Activated T-helper 9 cell treated with anti-CD3 and anti-CD28 coated beads, Interleukin-2, amount 50 U/mL, for 16 hours (primary cell): ENCODE measurements at regions not wholly inside any gene's neighbourhood (a gene's known extent, or its start where the extent isn't known, plus 50 kb on each side); places are given as distances from the start of the nearest gene placed in this dataset.

ENCODE experiments used
- DNase-seq: peaks from one replicate; pipeline ENCODE4 v3.0.0-alpha.2; 2020; ENCODE audit warnings: low read depth

DNA sequence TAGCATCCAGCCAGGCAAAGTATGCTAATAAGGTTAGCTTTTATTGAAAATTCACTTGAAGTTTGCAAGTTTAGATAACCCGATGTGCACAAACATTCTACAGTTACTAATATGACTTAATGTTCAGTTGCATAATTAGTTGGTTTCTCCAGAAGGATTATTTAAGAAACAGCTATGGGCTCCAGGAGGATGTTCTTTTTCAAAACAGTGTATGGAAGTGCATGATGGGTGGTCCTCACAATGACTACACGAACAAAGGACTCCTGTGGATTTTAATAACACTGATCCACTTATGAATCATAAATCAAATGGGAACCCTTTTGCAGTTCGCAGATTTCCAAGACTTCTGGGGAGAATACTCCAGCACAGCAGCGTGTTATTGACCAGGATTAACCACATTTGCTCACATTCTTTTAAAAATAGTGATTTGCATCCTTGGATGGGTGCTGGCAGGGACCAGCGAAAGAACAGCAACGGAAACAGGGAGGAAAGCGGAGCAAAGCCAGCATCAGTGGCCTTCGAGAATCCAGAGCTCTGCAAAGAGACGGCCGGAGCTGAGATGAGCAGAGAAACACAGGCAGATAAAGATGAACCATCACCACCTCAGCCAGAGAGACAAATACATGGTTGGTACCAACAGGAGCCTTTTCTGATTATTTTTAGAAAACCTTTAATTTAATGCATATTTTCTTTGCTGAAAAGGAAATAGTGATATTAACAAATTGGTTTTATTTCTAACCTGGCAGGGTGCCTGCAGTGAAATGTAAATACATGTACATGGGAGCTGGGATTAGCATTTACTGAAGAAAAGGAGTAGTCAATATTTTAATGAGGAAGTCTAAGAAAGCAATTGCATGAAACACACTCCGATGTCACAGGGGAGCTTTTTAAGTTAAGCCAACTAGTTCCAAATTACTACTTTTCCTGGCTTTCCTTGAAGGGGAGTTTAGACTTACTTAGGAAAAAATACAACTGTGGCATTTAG lies 623.2 kb upstream of the ZFHX3 start:
- no peak for DNase-seq

DNA sequence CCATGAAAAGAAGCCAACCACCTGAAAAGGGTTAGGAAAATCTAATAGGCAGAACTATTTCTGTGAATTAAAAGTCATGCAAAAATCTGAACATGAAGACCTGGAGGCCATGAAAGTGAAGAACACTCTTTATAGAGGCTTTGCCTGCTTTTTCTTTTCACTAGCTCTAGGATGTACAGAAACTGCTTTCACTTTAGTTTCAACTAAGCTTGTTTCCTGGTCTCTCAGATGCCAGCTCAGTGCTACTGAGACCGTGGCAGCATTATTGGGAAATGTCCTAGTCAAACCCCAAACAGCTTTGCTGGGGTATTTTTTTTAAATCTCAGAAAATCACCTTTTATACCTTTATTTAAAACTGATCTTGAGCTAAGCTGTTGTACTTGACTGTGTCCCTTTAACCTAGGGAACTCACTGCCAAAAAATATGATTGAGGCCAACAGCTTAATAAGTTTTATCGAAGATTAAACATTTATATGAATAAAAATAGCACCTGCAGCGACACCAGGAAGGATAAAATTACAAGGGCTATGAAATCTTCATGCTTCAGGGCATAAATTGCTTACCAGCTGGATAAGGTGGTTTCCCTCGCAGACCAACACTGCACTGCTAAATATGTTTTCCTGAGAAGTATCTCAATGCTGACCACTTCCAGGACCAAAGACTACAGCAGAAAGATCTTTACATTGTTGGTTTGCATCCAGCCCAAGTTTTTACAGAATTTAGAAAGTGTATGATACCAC lies 621.8 kb upstream of the ZFHX3 start:
- DNase-seq: no peak

- no peak for DNase-seq
Measured at GRCh38 chr16:73663720-73664119, 615.8 kb upstream of the ZFHX3 start.

DNA sequence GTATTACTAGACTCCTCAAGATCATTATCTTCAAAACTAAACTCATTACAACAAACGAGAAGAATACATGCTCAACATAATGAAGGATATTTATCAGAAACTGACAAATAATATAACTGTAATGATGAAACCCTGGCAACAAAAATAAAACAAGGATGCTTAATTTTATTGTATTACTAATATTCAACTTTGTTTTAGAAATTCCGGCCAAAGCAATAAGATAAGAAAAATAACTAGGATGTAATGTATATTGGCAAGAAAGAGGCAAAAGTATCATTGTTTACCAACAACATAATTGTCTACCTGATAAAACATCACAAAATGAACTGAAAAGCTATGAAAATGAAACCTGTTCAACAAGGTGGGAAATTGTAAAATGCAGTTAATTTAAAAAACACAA lies 588.3 kb upstream of the ZFHX3 start:
- DNase-seq: no peak

DNA sequence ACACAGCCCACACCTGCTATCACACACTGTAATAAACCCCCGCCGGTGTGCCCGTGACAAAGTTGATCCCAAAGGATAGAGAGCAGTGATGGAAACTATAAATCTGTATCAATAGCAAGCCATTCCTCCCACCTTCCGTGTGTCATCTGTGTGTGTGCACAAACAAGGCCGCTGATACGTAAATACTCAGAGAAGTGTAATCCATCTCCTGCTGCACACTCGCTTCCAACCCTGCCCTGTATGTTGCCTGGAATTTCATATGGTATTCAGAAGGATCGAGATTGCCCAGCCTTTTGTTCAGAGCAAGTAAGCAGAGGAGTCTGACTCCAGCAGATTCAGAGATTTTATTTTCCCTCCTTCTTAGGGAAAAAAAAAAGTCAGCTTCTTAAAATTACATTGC lies 581.1 kb upstream of the ZFHX3 start:
- DNase-seq: no peak

DNA sequence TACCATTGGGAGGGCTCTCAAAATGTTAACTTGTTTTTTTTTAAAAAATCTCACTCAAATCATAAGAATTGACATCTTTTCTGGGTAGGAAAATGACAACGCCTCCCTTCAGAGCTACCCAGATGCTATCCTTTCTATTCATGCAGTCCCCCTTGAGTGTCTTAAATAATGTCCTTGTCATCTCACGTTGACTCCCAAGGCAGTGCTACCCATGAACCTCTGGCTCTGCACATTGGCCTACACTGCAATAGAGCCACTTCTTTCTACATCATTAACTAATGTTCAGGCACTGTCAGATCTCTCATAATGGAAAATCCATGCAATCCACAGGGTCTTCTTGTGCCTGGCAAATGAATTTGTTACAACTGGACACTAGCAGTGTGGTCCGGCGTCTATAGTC lies 569.8 kb upstream of the ZFHX3 start:
- DNase-seq: no peak

- no peak for DNase-seq
Measured at GRCh38 chr16:73616770-73617169, 568.8 kb upstream of the ZFHX3 start.

DNA sequence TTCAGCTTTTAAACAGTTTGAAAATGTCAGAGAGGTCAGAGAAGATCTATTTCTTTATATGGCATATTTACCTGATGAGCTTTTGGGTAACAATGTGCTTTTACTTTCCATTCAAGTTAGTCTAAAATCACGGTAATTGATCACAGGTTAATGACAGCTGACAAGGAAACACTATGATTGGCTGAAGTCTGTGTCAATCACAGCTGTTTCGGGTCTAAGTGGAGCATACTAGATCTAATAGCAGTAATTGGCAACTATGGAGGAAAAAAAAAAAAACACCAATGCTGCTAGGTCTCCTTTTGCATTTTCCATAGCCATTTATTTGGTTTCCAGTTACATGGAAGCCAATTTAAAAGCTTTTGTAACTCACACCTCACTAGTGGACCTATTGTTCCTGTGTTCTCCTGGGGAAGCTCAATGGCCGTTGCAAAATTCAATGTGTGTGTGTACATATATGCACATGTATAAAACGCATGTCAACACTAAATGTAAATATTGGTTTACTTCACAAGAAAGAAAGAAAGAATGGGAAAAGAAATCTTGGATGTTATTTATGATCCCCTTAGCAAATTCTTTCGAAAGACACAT lies 568.3 kb upstream of the ZFHX3 start:
- DNase-seq: no peak

DNA sequence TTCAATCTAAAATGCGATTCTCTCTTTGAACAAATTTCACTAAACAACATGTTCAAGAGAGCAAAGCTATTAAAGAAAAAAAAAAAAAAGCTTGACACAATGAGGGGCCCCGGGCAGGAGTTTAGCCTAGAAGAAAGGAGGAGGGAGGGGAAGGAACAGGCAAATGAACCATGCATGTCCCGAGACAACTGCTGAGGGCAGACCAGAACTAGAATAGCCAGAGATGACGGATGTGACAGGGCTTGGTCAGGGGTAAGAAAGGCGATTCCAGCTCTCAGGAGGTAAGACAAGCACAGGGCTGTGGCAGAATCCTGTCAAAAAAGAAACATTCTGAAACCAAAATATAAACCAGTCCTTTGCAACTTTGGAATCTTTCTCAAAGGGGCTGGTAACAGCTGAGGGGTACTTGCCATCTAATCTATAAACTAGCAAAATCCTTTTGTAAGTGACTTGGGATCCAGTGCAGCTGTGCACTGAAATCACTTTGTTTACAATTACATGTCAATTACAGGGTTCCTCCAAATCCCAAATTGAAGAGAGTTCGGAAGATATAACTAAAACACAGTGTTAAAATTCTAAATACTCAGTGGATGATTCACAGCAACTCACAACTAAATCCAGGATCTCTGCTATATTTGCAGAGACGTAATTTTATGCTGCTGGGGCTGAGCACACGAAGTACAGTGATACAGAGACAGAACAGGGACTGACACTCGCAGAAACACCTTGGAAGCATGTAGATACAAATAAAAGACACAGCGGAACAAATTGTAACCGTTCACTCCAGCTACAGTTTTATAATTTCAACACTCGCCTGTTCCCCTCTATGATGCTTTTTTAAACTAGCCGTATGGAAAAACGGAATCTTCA lies 567.4 kb upstream of the ZFHX3 start:
- no peak for DNase-seq

- no peak for DNase-seq
Measured at GRCh38 chr16:73614131-73614530, 566.2 kb upstream of the ZFHX3 start.

DNA sequence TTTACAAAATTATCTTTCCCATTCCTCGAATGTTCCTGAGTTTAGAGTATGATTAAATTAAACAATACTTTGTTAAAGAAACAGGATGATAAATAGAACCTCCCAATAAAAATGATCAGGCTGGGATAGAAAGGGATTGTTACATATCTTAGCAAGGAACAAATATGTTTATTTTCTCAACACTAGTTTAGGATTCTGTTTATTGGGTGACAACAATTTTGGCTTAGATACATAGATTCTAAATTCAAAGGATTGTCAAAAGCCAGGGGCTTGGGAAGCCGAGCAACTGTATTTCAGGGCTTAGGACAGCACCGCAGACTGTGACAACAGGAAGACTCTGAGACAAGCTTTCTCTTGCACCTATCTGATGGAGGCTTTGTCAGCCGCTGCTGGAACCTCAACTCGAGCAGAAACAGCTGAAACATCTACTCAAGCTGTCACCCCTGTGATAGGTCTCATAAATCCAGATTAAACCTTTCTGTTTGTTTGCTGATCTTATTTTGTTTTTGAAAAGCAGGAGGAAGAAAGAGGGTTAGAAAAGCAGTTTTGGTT lies 562.8 kb upstream of the ZFHX3 start:
- DNase-seq: no peak

GRCh38 chr16:73610160-73610559 lies 562.2 kb upstream of the ZFHX3 start:
- no peak for DNase-seq

DNA sequence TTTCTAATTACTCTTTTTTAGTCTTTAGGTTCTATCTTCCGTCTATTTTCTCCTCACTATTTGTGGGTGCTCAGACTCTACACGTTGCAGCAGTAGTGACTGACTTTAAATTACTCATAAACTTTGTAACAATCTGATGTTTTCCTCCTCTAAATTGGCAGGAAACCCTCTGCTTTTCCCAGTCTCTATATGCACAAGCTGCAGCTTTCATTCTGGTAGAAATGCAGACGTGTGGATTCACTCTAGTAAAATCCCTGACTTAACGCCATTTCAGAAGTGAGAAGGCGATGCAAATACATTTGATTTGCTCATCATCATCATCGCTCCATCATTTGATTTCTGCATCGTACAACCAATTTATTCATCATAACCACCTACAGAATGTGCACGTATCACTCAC lies 561.0 kb upstream of the ZFHX3 start:
- DNase-seq: no peak

GRCh38 chr16:73605309-73605708 lies 557.4 kb upstream of the ZFHX3 start:
- no peak for DNase-seq

DNA sequence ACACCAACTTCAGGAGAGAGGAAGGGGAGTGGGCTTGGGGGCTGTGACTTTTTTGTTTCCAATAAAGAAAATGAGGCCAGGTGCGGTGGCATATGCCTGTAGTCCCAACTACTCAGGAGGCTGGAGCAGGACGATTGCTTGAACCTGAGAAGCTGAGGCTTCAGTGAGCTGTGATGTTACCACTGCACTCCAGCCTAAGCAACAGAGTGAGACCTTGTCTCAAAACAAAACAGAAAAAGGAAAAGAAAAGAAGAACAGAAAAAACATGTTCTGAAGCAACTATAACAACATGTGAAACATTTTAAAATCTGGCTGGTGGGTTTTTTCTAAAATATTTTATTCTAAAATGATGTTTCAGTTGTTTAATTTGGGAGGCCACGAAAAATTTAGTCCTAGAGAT lies 554.0 kb upstream of the ZFHX3 start:
- no peak for DNase-seq

DNA sequence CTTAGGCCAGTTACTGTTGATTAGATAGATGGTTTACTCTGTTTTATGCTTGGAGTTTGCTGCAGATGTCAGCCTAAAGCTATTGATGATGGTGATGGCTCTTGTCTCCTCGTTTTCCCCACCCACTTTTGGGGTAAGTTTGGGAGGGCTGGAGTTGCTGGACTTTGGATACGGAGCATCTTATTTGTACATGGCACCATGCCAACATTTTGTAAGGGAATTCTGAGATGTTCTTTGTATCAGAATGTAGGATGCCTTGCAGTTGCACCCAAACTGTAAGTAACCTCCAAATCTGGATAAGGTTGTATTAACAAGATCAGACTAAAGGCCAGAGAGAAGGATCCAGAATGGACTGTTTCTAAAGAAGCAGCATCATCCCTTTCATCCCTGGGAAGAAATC lies 551.9 kb upstream of the ZFHX3 start:
- no peak for DNase-seq

DNA sequence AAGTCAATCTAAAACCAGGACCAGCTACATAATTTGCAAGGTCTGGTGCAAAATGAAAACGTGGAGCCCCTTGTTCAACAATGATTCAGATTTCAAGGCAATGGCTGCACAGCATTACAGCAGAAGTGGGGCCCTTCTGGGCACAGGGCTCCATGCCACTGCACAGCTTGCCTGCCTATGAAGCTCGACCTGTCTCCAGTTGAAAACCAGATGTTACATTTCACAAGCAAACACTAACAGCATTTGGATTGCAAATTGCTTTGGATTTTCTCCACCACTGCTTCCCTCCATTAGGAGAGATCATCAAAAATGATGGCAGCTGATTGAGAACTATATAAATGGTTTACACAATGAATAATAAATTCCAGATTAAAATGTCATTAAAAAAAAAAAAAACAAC lies 551.4 kb upstream of the ZFHX3 start:
- no peak for DNase-seq

DNA sequence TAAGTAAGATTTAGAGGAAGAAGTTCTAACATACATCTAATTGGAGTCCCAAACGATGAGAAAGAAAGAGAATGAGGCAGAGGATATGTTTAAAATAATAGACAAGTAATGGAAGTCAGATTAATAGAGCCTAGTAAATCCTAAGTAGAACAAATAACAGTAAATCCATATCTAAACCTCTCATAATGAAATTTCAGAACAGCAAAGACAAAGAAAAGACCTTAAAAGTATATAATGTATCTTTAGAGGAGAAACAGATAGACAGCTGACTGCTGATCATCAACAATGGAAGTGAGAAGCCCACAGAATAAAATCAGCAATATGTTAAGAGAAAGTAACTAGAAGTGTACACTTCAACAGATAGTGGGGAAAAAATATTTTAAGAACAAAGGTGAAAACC lies 536.2 kb upstream of the ZFHX3 start:
- DNase-seq: no peak

GRCh38 chr16:73572135-73572828 lies 524.4 kb upstream of the ZFHX3 start:
- DNase-seq: no peak

GRCh38 chr16:73569266-73569980 lies 521.5 kb upstream of the ZFHX3 start:
- DNase-seq: no peak
